ENCODE measurements at regions not wholly inside any gene's neighbourhood (a gene's known extent, or its start where the extent isn't known, plus 50 kb on each side); places are given as distances from the start of the nearest gene placed in this dataset.

- TF ChIP-seq CTCF (conservative IDR thresholded peaks at IDR 0.05 in 1 of 2, IDR thresholded peaks at IDR 0.05 in 1 of 2; ENCODE audit: low read depth in 1 of 2, low read length in 2 of 2) (no peak), EZH2 (IDR thresholded peaks at IDR 0.05; ENCODE audit: low read length, missing control alignments) (no peak)
These were observed 340.7 kb upstream of the IRX2 start for GRCh38 chr5:3092211-3092610.
